ENCODE measurements at regions not wholly inside any gene's neighbourhood (a gene's known extent, or its start where the extent isn't known, plus 50 kb on each side); places are given as distances from the start of the nearest gene placed in this dataset.
"Not testable (repeated sequence)": the region's sequence is repeated elsewhere in the genome, so short reads cannot be mapped to it uniquely, and the experiment has no call there.

- no peak for DNase-seq
These were observed 698.0 kb downstream of the CETN3 start for GRCh38 chr5:89711526-89711925.

GRCh38 chr5:89710006-89710405 is 699.5 kb downstream of the CETN3 start:
- DNase-seq = no peak

- no peak for DNase-seq
These were observed 701.7 kb downstream of the CETN3 start for GRCh38 chr5:89707891-89708290.

GRCh38 chr5:89706731-89707130 is 702.8 kb downstream of the CETN3 start:
- DNase-seq = no peak

GRCh38 chr5:89703817-89704216 is 705.7 kb downstream of the CETN3 start:
- DNase-seq = peak; percentile 23

GRCh38 chr5:89698028-89698427 is 711.5 kb downstream of the CETN3 start:
- no peak for DNase-seq

- DNase-seq = no peak
These were observed 712.0 kb downstream of the CETN3 start for GRCh38 chr5:89697581-89697980.

- peak; percentile 8 for DNase-seq
These were observed 714.2 kb downstream of the CETN3 start for GRCh38 chr5:89695371-89695770.

- DNase-seq = no peak
These were observed 715.5 kb downstream of the CETN3 start for GRCh38 chr5:89694026-89694550.

GRCh38 chr5:89690331-89690730 is 719.2 kb downstream of the CETN3 start:
- no peak for DNase-seq

- DNase-seq = no peak
These were observed 723.3 kb downstream of the CETN3 start for GRCh38 chr5:89686081-89686765.

GRCh38 chr5:89676634-89677033 is 732.9 kb downstream of the CETN3 start:
- no peak for DNase-seq

GRCh38 chr5:89673019-89673418 is 736.5 kb downstream of the CETN3 start:
- DNase-seq = no peak

- no peak for DNase-seq
These were observed 740.7 kb downstream of the CETN3 start for GRCh38 chr5:89668821-89669220.

GRCh38 chr5:89662499-89662898 is 747.1 kb downstream of the CETN3 start:
- peak; percentile 74 for DNase-seq

- no peak for DNase-seq
These were observed 755.9 kb upstream of the MEF2C start for GRCh38 chr5:89638871-89639270.

GRCh38 chr5:89634176-89634575 is 751.2 kb upstream of the MEF2C start:
- DNase-seq = not testable (repeated sequence)

- DNase-seq = not testable (repeated sequence)
These were observed 747.1 kb upstream of the MEF2C start for GRCh38 chr5:89630064-89630463.

- DNase-seq = peak; percentile 29
These were observed 746.1 kb upstream of the MEF2C start for GRCh38 chr5:89628876-89629635.

GRCh38 chr5:89615839-89616518 is 733.0 kb upstream of the MEF2C start:
- no peak for DNase-seq

GRCh38 chr5:89613222-89613956 is 730.4 kb upstream of the MEF2C start:
- no peak for DNase-seq

GRCh38 chr5:89606939-89607534 is 724.1 kb upstream of the MEF2C start:
- DNase-seq = no peak

GRCh38 chr5:89604342-89604741 is 721.4 kb upstream of the MEF2C start:
- no peak for DNase-seq

Data from NCI-H226 (cell line).